NT2/D1 (cell line): ENCODE measurements at regions not wholly inside any gene's neighbourhood (a gene's known extent, or its start where the extent isn't known, plus 50 kb on each side); places are given as distances from the start of the nearest gene placed in this dataset.
A peak's percentile ranks its signal among the peaks of the same experiment; 100 is the strongest.

Experiments
- DNase-seq: peaks from one replicate; pipeline ENCODE4 v3.0.0-alpha.2; 2011; ENCODE audit warnings: low read depth, low spot score
- H3K27me3 ChIP-seq: 2 replicates; pipeline ENCODE4 v1.6.0; 2011; ENCODE audit warnings: mild to moderate bottlenecking; ENCODE audit not compliant: insufficient read length, insufficient read depth
- H3K36me3 ChIP-seq: 2 replicates; pipeline ENCODE4 v1.6.1; 2011; ENCODE audit warnings: mild to moderate bottlenecking, low read length, mixed read lengths; ENCODE audit not compliant: insufficient read depth, insufficient read length
- H3K4me1 ChIP-seq: 2 replicates; pipeline ENCODE4 v1.5.1; 2011; ENCODE audit not compliant: insufficient read depth, insufficient read length
- H3K4me3 ChIP-seq: 2 replicates; pipeline ENCODE4 v1.5.1; 2011; ENCODE audit warnings: low read depth; ENCODE audit not compliant: insufficient read length
- H3K9ac ChIP-seq: 2 replicates; pipeline ENCODE4 v1.6.0; 2011; ENCODE audit warnings: low read depth; ENCODE audit not compliant: insufficient read length
- H3K9me3 ChIP-seq: 2 replicates; pipeline ENCODE4 v1.5.1; 2011; ENCODE audit warnings: mild to moderate bottlenecking, low read length; ENCODE audit not compliant: insufficient read depth
- SUZ12 ChIP-seq: IDR thresholded peaks from 2 replicates; pipeline ENCODE4 v1.6.1; 2011; ENCODE audit not compliant: insufficient read length, insufficient read depth; ENCODE audit errors: extremely low read depth
- YY1 ChIP-seq: IDR thresholded peaks from 2 replicates; pipeline ENCODE4 v1.6.1; 2011; ENCODE audit not compliant: insufficient read length, insufficient read depth
- ZNF274 ChIP-seq: IDR thresholded peaks from 2 replicates; pipeline ENCODE4 v1.6.1; 2011; ENCODE audit warnings: mild to moderate bottlenecking, low read depth, low read length

DNA sequence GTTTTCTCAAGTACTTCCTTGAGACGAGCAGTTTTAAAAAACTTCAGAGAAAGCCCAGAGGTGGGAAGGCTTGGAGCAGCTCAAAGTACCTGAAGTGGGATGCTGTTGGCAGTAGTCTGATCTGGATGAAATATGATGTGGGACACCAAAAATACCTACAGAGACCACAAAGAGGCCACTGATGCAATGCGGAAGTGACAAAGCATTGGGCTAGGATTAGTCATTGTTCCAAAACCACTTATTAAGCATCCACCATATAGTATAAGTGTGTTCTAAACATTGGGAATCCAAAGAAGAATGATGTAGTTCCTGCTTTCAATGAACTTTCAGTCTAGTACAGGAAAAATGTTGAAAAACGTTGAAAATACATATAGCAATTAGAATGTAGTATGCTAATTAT, 386.1 kb upstream of the CNKSR2 start:
- no peaks in the 10 kb centered on the region for H3K27me3 ChIP-seq
- H3K9ac ChIP-seq: no peak overlapping the region
- no peak for DNase-seq
- H3K4me3 ChIP-seq: no peak overlapping the region
- peaks cover 11% of the 10 kb centered on the region; the same call in 1 of the 2 replicates for H3K9me3 ChIP-seq
- H3K36me3 ChIP-seq: no peaks in the 10 kb centered on the region
- no peaks in the 10 kb centered on the region for H3K4me1 ChIP-seq
- TF ChIP-seq SUZ12: no peak
- TF ChIP-seq ZNF274: no peak
- TF ChIP-seq YY1: no peak

GRCh38 chrX:20980426-20980825, 393.8 kb upstream of the CNKSR2 start:
- Histone ChIP-seq H3K4me3 (no peak overlapping the region), H3K27me3 (no peaks in the 10 kb centered on the region), H3K36me3 (no peaks in the 10 kb centered on the region), H3K9me3 (no peaks in the 10 kb centered on the region), H3K9ac (no peak overlapping the region), H3K4me1 (no peaks in the 10 kb centered on the region)
- no peak for TF ChIP-seq YY1
- TF ChIP-seq SUZ12: no peak
- TF ChIP-seq ZNF274: no peak
- no peak for DNase-seq

- TF ChIP-seq YY1 (no peak), SUZ12 (no peak), ZNF274 (no peak)
- H3K9me3 ChIP-seq: no peaks in the 10 kb centered on the region; the same call in 1 of the 2 replicates
- no peaks in the 10 kb centered on the region for H3K27me3 ChIP-seq
- no peaks in the 10 kb centered on the region for H3K4me1 ChIP-seq
- no peak overlapping the region for H3K9ac ChIP-seq
- no peaks in the 10 kb centered on the region for H3K36me3 ChIP-seq
- no peak for DNase-seq
- no peak overlapping the region for H3K4me3 ChIP-seq
Measured at GRCh38 chrX:20974326-20974725, 399.9 kb upstream of the CNKSR2 start.

GRCh38 chrX:20973038-20973437, 401.2 kb upstream of the CNKSR2 start:
- DNase-seq: peak; percentile 51
- TF ChIP-seq YY1 (no peak), SUZ12 (no peak), ZNF274 (no peak)
- Histone ChIP-seq H3K9me3 (no peaks in the 10 kb centered on the region; the same call in 1 of the 2 replicates), H3K4me3 (no peak overlapping the region), H3K36me3 (no peaks in the 10 kb centered on the region), H3K27me3 (no peaks in the 10 kb centered on the region), H3K4me1 (peaks cover 3% of the 10 kb centered on the region), H3K9ac (no peak overlapping the region)

DNA sequence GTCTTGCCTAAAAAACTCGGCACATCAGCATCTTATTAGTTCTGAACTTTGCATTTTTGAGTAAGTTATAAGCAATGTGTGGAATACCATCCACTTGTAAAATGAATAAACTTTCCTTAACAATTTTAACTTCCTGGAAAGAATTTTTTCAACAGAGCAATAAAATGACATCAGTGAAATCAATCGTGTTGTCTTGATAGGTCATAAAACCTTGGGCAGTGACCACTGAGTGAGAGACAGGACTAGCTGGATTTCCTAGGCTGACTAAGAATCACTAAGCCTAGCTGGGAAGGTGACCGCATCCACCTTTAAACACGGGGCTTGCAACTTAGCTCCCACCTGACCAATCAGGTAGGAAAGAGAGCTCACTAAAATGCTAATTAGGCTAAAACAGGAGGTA, 403.0 kb upstream of the CNKSR2 start:
- H3K9me3 ChIP-seq: peaks cover 8% of the 10 kb centered on the region; the same call in 1 of the 2 replicates
- no peak for DNase-seq
- no peak overlapping the region for H3K9ac ChIP-seq
- peaks cover 3% of the 10 kb centered on the region for H3K4me1 ChIP-seq
- no peaks in the 10 kb centered on the region for H3K27me3 ChIP-seq
- TF ChIP-seq SUZ12: no peak
- no peak for TF ChIP-seq YY1
- no peak overlapping the region for H3K4me3 ChIP-seq
- H3K36me3 ChIP-seq: no peaks in the 10 kb centered on the region

DNA sequence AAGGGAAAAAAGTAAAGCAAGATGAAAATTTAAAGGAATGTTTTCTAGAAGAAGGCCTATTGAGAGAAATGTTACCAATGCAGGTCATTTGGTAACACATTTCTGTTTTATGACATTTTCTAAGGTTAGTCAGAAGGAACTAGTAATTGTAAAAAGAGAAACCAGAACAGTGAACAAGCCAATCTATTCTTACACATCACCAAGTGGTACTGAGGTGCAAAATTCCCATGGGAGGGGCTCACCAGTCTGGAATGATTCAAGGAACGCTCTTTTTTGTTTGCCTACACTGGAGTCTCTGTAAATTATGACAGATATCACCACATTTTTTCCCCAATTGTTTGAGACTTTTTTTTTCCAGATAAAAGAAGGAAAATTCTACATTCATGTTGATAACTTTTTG, 404.7 kb upstream of the CNKSR2 start:
- Histone ChIP-seq H3K27me3 (no peaks in the 10 kb centered on the region), H3K36me3 (no peaks in the 10 kb centered on the region), H3K9me3 (peaks cover 8% of the 10 kb centered on the region; the same call in 1 of the 2 replicates), H3K4me1 (peaks cover 3% of the 10 kb centered on the region), H3K4me3 (no peak overlapping the region), H3K9ac (no peak overlapping the region)
- TF ChIP-seq SUZ12: no peak
- TF ChIP-seq ZNF274: no peak
- TF ChIP-seq YY1: no peak
- DNase-seq: no peak

DNA sequence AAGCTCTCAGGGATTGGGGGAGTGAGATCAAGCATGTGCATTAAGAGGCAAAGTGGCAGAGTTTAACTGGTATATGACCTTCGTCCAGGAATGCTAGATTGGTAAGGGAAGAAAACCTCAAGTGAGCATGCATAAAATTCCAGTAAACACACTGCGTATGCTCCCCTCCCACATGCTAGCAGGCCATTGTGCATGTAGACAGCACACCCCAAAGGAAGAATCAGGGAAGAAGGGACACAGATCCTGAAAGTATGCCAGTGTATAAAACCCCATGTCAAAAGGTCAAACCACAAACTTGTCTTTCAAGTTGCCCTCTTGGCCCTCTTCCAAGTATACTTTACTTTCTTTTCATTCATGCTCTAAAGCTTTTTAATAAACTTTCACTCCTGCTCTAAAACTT, 405.2 kb upstream of the CNKSR2 start:
- H3K4me3 ChIP-seq: no peak overlapping the region
- H3K9me3 ChIP-seq: peaks cover 8% of the 10 kb centered on the region
- no peaks in the 10 kb centered on the region for H3K36me3 ChIP-seq
- H3K9ac ChIP-seq: no peak overlapping the region
- no peaks in the 10 kb centered on the region for H3K27me3 ChIP-seq
- H3K4me1 ChIP-seq: peaks cover 3% of the 10 kb centered on the region
- no peak for DNase-seq
- TF ChIP-seq YY1 (no peak), ZNF274 (no peak), SUZ12 (no peak)

- DNase-seq: no peak
- Histone ChIP-seq H3K9me3 (peaks cover 13% of the 10 kb centered on the region), H3K27me3 (no peaks in the 10 kb centered on the region), H3K36me3 (no peaks in the 10 kb centered on the region), H3K9ac (no peak overlapping the region), H3K4me1 (peaks cover 3% of the 10 kb centered on the region), H3K4me3 (no peak overlapping the region)
- TF ChIP-seq YY1 (no peak), SUZ12 (no peak), ZNF274 (no peak)
Measured at GRCh38 chrX:20967725-20968124, 406.5 kb upstream of the CNKSR2 start.
